22Rv1 (cell line): ENCODE measurements at regions not wholly inside any gene's neighbourhood (a gene's known extent, or its start where the extent isn't known, plus 50 kb on each side); places are given as distances from the start of the nearest gene placed in this dataset.

Source experiments
- H3K27ac ChIP-seq: fragments of 450-650 bp; 2 replicates; pipeline ENCODE4 v1.5.1; 2017
- ZFX ChIP-seq: fragments of 450-650 bp; IDR thresholded peaks from 2 replicates; pipeline ENCODE4 v1.6.1; 2017; ENCODE audit warnings: antibody characterized with exemption, borderline replicate concordance
- TF ChIP-seq, protein P1 (sequence below): fragments of 450-650 bp; IDR thresholded peaks from 2 replicates; pipeline ENCODE4 v1.5.1; 2017; ENCODE audit warnings: mild to moderate bottlenecking

DNA sequence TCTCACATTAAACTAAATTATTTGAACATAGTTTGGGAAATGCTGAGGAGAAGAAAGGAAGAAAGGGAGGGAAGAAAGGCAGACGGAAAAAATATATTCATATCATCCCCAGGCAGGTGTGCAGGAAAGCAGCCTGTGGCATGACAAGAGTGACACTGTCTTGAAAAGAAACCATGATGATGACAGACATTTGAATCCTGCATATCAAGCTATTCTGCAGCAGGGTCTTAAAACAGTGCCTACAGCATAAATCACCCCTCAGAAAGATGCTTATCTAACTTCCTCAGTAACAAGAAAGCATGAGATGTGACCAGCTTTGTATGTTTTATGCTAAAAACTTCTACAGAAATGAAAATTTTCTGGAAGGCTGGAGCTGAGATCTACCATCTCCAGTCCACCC lies 144.5 kb upstream of the GRM7 start:
- TF ChIP-seq, protein P1, sequence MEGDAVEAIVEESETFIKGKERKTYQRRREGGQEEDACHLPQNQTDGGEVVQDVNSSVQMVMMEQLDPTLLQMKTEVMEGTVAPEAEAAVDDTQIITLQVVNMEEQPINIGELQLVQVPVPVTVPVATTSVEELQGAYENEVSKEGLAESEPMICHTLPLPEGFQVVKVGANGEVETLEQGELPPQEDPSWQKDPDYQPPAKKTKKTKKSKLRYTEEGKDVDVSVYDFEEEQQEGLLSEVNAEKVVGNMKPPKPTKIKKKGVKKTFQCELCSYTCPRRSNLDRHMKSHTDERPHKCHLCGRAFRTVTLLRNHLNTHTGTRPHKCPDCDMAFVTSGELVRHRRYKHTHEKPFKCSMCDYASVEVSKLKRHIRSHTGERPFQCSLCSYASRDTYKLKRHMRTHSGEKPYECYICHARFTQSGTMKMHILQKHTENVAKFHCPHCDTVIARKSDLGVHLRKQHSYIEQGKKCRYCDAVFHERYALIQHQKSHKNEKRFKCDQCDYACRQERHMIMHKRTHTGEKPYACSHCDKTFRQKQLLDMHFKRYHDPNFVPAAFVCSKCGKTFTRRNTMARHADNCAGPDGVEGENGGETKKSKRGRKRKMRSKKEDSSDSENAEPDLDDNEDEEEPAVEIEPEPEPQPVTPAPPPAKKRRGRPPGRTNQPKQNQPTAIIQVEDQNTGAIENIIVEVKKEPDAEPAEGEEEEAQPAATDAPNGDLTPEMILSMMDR, result no peak
- no peak for TF ChIP-seq ZFX
- H3K27ac ChIP-seq, result no peak overlapping the region

DNA sequence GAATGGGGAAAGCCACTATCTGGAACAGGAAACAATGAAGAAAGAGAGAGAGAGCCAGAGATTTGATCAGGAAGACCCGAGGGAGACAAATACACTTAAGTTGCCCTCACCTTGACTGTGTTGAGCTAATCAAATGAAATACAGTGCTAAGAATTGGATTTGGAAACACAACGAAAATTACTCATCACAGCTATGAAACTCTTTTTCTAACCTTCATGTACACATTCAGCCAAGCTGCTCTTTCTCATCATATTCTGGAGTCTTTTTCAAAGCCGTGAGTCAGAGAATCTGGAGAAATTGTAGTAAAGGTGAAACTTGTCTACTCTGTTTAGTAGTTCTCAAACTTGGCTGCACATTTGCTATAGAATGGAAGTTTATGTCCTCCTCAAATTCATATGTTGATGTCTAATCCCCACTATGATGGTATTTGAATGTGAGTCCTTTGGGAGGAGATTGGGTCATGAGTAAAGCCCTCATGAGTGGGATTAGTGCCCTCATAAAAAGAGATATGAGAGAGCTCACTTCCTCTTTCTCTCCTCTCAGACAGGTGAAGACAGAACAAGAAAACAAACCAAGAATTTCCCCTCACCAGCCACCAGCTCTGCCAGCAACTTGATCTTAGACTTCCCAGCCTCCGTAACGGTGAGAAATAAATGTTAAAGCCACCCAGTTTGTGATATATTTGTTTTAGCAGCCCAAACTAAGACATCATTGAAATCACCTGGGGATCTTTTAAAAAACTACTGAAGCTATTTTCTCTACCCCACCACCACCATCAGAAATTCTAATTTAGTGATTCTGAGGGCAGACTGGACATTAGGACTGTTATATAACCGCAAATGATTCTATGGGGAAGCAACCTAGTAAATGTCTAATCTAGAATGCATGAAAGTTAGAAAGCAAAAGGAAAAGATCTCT lies 143.6 kb upstream of the GRM7 start:
- TF ChIP-seq, protein P1, result no peak
- TF ChIP-seq ZFX, result no peak
- H3K27ac ChIP-seq, result no peak overlapping the region

DNA sequence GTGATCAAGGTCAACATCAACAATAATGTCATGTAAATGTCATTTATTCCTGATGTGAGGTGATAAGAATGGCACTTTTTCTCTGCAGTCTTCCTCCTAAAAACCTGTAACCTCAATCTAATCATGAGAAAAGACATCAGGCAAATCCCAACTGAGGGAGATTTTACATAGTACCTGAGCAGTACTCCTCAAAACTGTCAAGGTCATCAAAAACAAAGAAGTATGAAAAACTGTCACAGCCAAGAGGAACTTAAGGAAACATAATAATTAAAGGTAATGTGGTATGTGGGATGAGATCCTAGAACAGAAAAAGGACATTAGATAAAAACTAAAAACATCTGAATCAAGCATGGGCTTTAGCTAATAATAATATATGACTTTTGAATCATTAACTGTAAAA lies 140.9 kb upstream of the GRM7 start:
- H3K27ac ChIP-seq, result no peak overlapping the region
- TF ChIP-seq ZFX, result no peak
- TF ChIP-seq, protein P1, result no peak

DNA sequence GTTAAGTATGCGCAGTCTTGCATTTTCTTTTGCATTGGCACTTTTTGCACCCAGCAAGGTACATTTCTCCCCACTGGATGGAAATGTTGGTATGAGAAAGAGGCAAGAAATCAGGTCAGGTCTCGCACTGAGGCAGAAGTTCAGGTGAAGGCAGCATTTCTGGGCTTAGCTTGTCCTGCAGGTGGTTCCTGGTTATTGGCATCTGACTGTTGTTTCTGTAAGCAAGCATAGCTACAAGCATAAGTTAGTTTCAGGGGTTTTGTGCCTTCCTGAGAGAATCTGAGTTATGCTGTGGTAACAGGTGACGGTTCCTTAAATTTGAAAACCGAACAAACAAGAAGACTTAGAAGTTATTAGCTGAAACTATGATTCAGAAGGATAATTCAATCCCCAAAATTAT lies 139.4 kb upstream of the GRM7 start:
- no peak overlapping the region for H3K27ac ChIP-seq

DNA sequence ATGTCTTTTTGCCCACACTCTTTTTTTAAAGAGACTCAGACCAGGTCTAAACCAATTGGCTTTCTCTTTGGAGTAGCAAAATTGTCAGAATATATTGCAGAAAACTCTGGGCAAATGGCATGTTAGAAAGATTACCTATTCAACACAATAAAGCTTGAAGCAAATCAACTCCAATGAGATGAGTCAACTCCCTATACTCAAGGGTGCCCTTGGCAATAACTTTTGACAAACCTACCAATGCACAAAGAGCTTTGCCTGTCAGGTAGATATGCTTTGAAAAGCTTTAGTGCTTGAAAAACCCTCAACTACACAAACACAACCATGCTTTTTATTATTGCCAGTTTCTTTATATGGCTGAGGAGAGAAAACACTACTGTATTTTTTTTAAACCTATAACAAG lies 137.7 kb upstream of the GRM7 start:
- no peak for TF ChIP-seq ZFX
- TF ChIP-seq, protein P1, result no peak
- H3K27ac ChIP-seq, result no peak overlapping the region

More for the DNA sequence above, 139.4 kb upstream of the GRM7 start:
- TF ChIP-seq, protein P1, result no peak
- TF ChIP-seq ZFX, result no peak

DNA sequence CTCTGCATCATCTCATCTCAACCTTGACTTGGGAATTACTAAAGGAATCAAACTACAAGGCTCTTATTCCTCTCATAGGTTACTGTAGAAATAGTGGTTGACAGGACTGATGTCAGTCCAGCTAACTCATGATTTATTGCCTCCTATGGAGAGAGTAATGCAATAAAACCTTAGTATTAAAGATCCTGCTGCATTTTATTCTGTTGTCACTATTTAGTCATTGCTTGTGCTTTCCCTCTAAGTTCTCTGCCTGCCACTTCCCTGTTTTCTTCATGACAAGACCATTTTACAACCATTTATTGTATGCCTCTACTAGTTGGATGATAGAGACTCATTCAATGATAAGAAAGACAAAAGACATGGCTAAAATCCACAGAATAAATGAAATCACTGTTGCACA lies 134.1 kb upstream of the GRM7 start:
- no peak overlapping the region for H3K27ac ChIP-seq
- no peak for TF ChIP-seq ZFX
- TF ChIP-seq, protein P1, result no peak

DNA sequence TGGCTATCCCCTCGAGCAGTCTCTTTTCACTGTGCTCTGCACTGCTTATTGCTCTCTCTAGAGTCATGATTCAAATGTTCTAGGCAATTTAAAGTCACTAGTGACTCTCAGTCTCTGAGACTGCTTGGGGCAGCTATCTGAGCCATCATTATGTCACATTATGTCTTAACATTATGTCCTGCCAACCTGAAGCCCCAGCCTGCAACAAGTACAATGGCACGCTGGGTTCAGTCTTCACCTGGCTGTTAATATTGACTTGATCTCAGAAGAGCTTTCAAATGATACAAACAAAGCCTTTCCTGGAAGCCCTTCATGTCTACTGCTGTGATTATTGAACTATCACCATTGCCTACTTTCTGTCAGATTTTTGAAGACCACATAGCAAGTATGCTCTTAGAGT lies 128.1 kb upstream of the GRM7 start:
- TF ChIP-seq, protein P1, result no peak
- TF ChIP-seq ZFX, result no peak

More for the DNA sequence above, 128.1 kb upstream of the GRM7 start:
- H3K27ac ChIP-seq, result no peak overlapping the region
